Neural cell (in vitro differentiated cells): ENCODE measurements at regions not wholly inside any gene's neighbourhood (a gene's known extent, or its start where the extent isn't known, plus 50 kb on each side); places are given as distances from the start of the nearest gene placed in this dataset.

Experiments used
- CTCF ChIP-seq: fragments of 450-650 bp; IDR thresholded peaks from 2 replicates; pipeline ENCODE4 v1.5.1; 2014; ENCODE audit warnings: antibody characterized with exemption, mild to moderate bottlenecking, moderate library complexity; ENCODE audit not compliant: poor library complexity, severe bottlenecking
- POLR2AphosphoS5 ChIP-seq: IDR thresholded peaks from 2 replicates; pipeline ENCODE4 v1.6.1; 2012
- RAD21 ChIP-seq: fragments of 450-650 bp; conservative IDR thresholded peaks from 2 replicates; pipeline ENCODE4 v1.6.1; 2014; ENCODE audit warnings: antibody characterized with exemption, mild to moderate bottlenecking, moderate library complexity
- REST ChIP-seq: IDR thresholded peaks from 2 replicates; pipeline ENCODE4 v1.6.1; 2012; ENCODE audit warnings: borderline replicate concordance
- SMC3 ChIP-seq: fragments of 450-650 bp; conservative IDR thresholded peaks from 2 replicates; pipeline ENCODE4 v1.6.1; 2014; ENCODE audit warnings: antibody characterized with exemption, mild to moderate bottlenecking, moderate library complexity; ENCODE audit not compliant: poor library complexity
- TAF1 ChIP-seq: IDR thresholded peaks from 2 replicates; pipeline ENCODE4 v1.6.1; 2012; ENCODE audit warnings: low read depth

GRCh38 chr2:75287624-75288316, 88.5 kb upstream of the TACR1 start:
- TF ChIP-seq CTCF (no peak), POLR2AphosphoS5 (no peak), TAF1 (no peak), REST (no peak), SMC3 (no peak), RAD21 (no peak)
